ENCODE measurements at regions not wholly inside any gene's neighbourhood (a gene's known extent, or its start where the extent isn't known, plus 50 kb on each side); places are given as distances from the start of the nearest gene placed in this dataset.

DNA sequence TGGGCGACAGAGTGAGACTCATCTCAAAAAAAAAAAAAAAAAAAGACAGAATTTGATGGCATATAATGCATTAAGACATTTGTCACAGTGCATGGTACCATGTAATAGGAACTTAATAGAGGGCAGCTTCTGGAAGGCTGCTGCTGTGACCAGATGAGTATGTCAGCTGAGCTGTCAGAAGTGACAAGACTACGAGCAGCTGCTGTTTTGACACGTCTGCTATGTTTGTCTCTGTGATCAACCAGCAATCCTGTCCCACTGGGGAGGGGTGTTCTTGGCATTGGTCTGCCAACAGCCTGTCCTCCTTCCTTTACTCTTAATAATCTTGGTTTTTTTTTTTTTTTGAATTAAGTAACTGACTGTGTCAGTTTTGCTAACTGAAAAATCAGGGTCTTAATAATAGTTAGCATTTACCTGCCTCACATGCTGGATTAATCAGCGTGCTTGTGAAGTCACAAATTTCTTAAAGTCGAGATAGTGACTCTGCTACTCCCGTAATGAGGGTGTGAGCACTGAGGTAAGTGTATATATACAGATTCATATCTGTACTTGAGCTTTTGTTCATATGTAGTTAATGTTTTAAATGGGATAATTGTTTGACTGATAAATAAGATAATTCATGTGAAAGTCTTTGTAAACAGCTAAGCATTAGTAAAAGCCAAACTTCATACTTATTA, 152.4 kb downstream of the BMP2 start:
- TF ChIP-seq, protein P1, sequence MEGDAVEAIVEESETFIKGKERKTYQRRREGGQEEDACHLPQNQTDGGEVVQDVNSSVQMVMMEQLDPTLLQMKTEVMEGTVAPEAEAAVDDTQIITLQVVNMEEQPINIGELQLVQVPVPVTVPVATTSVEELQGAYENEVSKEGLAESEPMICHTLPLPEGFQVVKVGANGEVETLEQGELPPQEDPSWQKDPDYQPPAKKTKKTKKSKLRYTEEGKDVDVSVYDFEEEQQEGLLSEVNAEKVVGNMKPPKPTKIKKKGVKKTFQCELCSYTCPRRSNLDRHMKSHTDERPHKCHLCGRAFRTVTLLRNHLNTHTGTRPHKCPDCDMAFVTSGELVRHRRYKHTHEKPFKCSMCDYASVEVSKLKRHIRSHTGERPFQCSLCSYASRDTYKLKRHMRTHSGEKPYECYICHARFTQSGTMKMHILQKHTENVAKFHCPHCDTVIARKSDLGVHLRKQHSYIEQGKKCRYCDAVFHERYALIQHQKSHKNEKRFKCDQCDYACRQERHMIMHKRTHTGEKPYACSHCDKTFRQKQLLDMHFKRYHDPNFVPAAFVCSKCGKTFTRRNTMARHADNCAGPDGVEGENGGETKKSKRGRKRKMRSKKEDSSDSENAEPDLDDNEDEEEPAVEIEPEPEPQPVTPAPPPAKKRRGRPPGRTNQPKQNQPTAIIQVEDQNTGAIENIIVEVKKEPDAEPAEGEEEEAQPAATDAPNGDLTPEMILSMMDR (IDR thresholded peaks at IDR 0.05 in 4 of 5, conservative IDR thresholded peaks at IDR 0.05 in 1 of 5), result no peak
- no peak for TF ChIP-seq POLR2A (IDR thresholded peaks at IDR 0.05)
